ENCODE measurements at regions not wholly inside any gene's neighbourhood (a gene's known extent, or its start where the extent isn't known, plus 50 kb on each side); places are given as distances from the start of the nearest gene placed in this dataset.

- no peak for TF ChIP-seq YY1 (tag by site-specific recombination; IDR thresholded peaks at IDR 0.05)
- no peak for TF ChIP-seq ZNF148 (tag by site-specific recombination; IDR thresholded peaks at IDR 0.05; ENCODE audit: borderline replicate concordance)
- TF ChIP-seq ZNF324 (tag by site-specific recombination; IDR thresholded peaks at IDR 0.05) = no peak
- no peak for TF ChIP-seq CTCF (tag by site-specific recombination; IDR thresholded peaks at IDR 0.05)
- no peak for TF ChIP-seq REPIN1 (tag by site-specific recombination; IDR thresholded peaks at IDR 0.05; ENCODE audit: low read depth)
- no peak for TF ChIP-seq PBX3 (CRISPR knock-in tag; IDR thresholded peaks at IDR 0.05)
These were observed 852.3 kb downstream of the BRD1 start for GRCh38 chr22:48975316-48975741.
